Activated CD4-positive, alpha-beta memory T cell treated with anti-CD3 and anti-CD28 coated beads, Interleukin-2, amount 10 ng/mL, durations not matched to agents 7 days and 5 days (primary cell): ENCODE measurements at regions not wholly inside any gene's neighbourhood (a gene's known extent, or its start where the extent isn't known, plus 50 kb on each side); places are given as distances from the start of the nearest gene placed in this dataset.
A peak's percentile ranks its signal among the peaks of the same experiment; 100 is the strongest.
"Not testable (repeated sequence)": the region's sequence is repeated elsewhere in the genome, so short reads cannot be mapped to it uniquely, and the experiment has no call there.

Experiments used
- CTCF ChIA-PET: fragments of 350-600 bp; sonication (Branson Sonifier 250); formaldehyde crosslinking; loops from one replicate; lab custom pipeline; 2021; ENCODE audit warnings: antibody characterized with exemption, inconsistent platforms; lab: Charles Lee
- POLR2A ChIA-PET: fragments of 350-600 bp; sonication (Branson Sonifier 250); formaldehyde crosslinking; loops from one replicate; lab custom pipeline; 2021; ENCODE audit warnings: antibody characterized with exemption; lab: Charles Lee
- DNase-seq: peaks from one replicate; pipeline ENCODE4 v3.0.0-alpha.2; 2020
- H3K27ac Mint-ChIP-seq: one replicate; pipeline ENCODE4 v1.8.0; 2021; ENCODE audit warnings: mild to moderate bottlenecking, mixed read lengths
- H3K27me3 Mint-ChIP-seq: one replicate; pipeline ENCODE4 v1.8.0; 2021; ENCODE audit warnings: mixed read lengths
- H3K36me3 Mint-ChIP-seq: one replicate; pipeline ENCODE4 v1.8.0; 2021; ENCODE audit warnings: low read depth, mixed read lengths
- H3K4me1 Mint-ChIP-seq: one replicate; pipeline ENCODE4 v1.8.0; 2021; ENCODE audit warnings: mixed read lengths
- H3K4me3 Mint-ChIP-seq: one replicate; pipeline ENCODE4 v1.8.0; 2021; ENCODE audit warnings: mild to moderate bottlenecking, mixed read lengths
- H3K9me3 Mint-ChIP-seq: one replicate; pipeline ENCODE4 v1.8.0; 2021; ENCODE audit warnings: mixed read lengths

- Mint-ChIP-seq H3K4me3 (no peak overlapping the region), H3K4me1 (peaks cover 8% of the 10 kb centered on the region), H3K27me3 (no peaks in the 10 kb centered on the region), H3K36me3 (no peaks in the 10 kb centered on the region), H3K9me3 (no peaks in the 10 kb centered on the region), H3K27ac (no peak overlapping the region)
- no peak for DNase-seq
- POLR2A ChIA-PET, result no interaction called here
- CTCF ChIA-PET, result no interaction called here
Observed at GRCh38 chr21:29430576-29430975, 131.9 kb downstream of the BACH1 start.

- H3K9me3 Mint-ChIP-seq, result no peaks in the 10 kb centered on the region
- no peak for DNase-seq
- no peaks in the 10 kb centered on the region for H3K36me3 Mint-ChIP-seq
- no peak overlapping the region for H3K27ac Mint-ChIP-seq
- no peaks in the 10 kb centered on the region for H3K27me3 Mint-ChIP-seq
- ChIA-PET CTCF (no interaction called here), POLR2A (no interaction called here)
- H3K4me3 Mint-ChIP-seq, result no peak overlapping the region
- H3K4me1 Mint-ChIP-seq, result peaks cover 13% of the 10 kb centered on the region
Observed at GRCh38 chr21:29431178-29431577, 132.5 kb downstream of the BACH1 start.

- Mint-ChIP-seq H3K36me3 (no peaks in the 10 kb centered on the region), H3K27me3 (no peaks in the 10 kb centered on the region), H3K4me3 (no peak overlapping the region), H3K9me3 (no peaks in the 10 kb centered on the region), H3K27ac (no peak overlapping the region), H3K4me1 (peaks cover 18% of the 10 kb centered on the region)
- ChIA-PET POLR2A (no interaction called here), CTCF (no interaction called here)
- DNase-seq, result no peak
Observed at GRCh38 chr21:29431680-29432079, 133.0 kb downstream of the BACH1 start.

GRCh38 chr21:29433366-29434059 lies 134.8 kb downstream of the BACH1 start:
- ChIA-PET POLR2A (no interaction called here), CTCF (no interaction called here)
- H3K4me3 Mint-ChIP-seq, result no peak overlapping the region
- peaks cover 20% of the 10 kb centered on the region for H3K4me1 Mint-ChIP-seq
- no peaks in the 10 kb centered on the region for H3K9me3 Mint-ChIP-seq
- no peaks in the 10 kb centered on the region for H3K36me3 Mint-ChIP-seq
- H3K27me3 Mint-ChIP-seq, result no peaks in the 10 kb centered on the region
- no peak for DNase-seq
- H3K27ac Mint-ChIP-seq, result no peak overlapping the region

- no peak for DNase-seq
- H3K36me3 Mint-ChIP-seq, result no peaks in the 10 kb centered on the region
- ChIA-PET POLR2A (no interaction called here), CTCF (no interaction called here)
- H3K27ac Mint-ChIP-seq, result no peak overlapping the region
- H3K4me3 Mint-ChIP-seq, result no peak overlapping the region
- peaks cover 20% of the 10 kb centered on the region for H3K4me1 Mint-ChIP-seq
- no peaks in the 10 kb centered on the region for H3K9me3 Mint-ChIP-seq
- no peaks in the 10 kb centered on the region for H3K27me3 Mint-ChIP-seq
Observed at GRCh38 chr21:29434081-29434480, 135.4 kb downstream of the BACH1 start.

GRCh38 chr21:29434982-29435381 lies 136.3 kb downstream of the BACH1 start:
- H3K27me3 Mint-ChIP-seq, H3K9me3 Mint-ChIP-seq, H3K27ac Mint-ChIP-seq, H3K36me3 Mint-ChIP-seq, H3K4me3 Mint-ChIP-seq, POLR2A ChIA-PET, DNase-seq, CTCF ChIA-PET: not testable (repeated sequence)
- peaks cover 20% of the 10 kb centered on the region for H3K4me1 Mint-ChIP-seq

- Mint-ChIP-seq H3K27me3 (no peaks in the 10 kb centered on the region), H3K36me3 (no peaks in the 10 kb centered on the region), H3K4me3 (peak overlapping the region; percentile 5), H3K9me3 (no peaks in the 10 kb centered on the region), H3K27ac (peak overlapping the region; percentile 0), H3K4me1 (peaks cover 20% of the 10 kb centered on the region)
- CTCF ChIA-PET, result no interaction called here
- POLR2A ChIA-PET, result interaction anchor here (1.6 kb wide), 1 partner anchor 13 kb away, joined by 5 read pairs; no protein-coding TSS in a partner anchor
- DNase-seq, result peak; percentile 18
Observed at GRCh38 chr21:29436143-29436542, 137.4 kb downstream of the BACH1 start.

- no peak for DNase-seq
- CTCF ChIA-PET, result no interaction called here
- H3K36me3 Mint-ChIP-seq, result no peaks in the 10 kb centered on the region
- H3K4me3 Mint-ChIP-seq, result peak overlapping the region; percentile 5
- POLR2A ChIA-PET, result interaction anchor here (1.6 kb wide), 1 partner anchor 13 kb away, joined by 5 read pairs; no protein-coding TSS in a partner anchor
- H3K9me3 Mint-ChIP-seq, result no peaks in the 10 kb centered on the region
- H3K27me3 Mint-ChIP-seq, result no peaks in the 10 kb centered on the region
- H3K4me1 Mint-ChIP-seq, result peaks cover 20% of the 10 kb centered on the region
- H3K27ac Mint-ChIP-seq, result peak overlapping the region; percentile 0
Observed at GRCh38 chr21:29436650-29437049, 137.9 kb downstream of the BACH1 start.

- Mint-ChIP-seq H3K36me3 (no peaks in the 10 kb centered on the region), H3K9me3 (no peaks in the 10 kb centered on the region), H3K27ac (no peak overlapping the region), H3K4me1 (peaks cover 2% of the 10 kb centered on the region), H3K4me3 (no peak overlapping the region), H3K27me3 (no peaks in the 10 kb centered on the region)
- no peak for DNase-seq
- POLR2A ChIA-PET, result no interaction called here
- CTCF ChIA-PET, result no interaction called here
Observed at GRCh38 chr21:29441651-29442050, 142.9 kb downstream of the BACH1 start.

- Mint-ChIP-seq H3K4me1 (no peaks in the 10 kb centered on the region), H3K27ac (no peak overlapping the region), H3K27me3 (no peaks in the 10 kb centered on the region), H3K9me3 (peaks cover 2% of the 10 kb centered on the region), H3K4me3 (no peak overlapping the region), H3K36me3 (no peaks in the 10 kb centered on the region)
- DNase-seq, result no peak
- CTCF ChIA-PET, result no interaction called here
- POLR2A ChIA-PET, result no interaction called here
Observed at GRCh38 chr21:29443411-29444010, 144.8 kb downstream of the BACH1 start.

GRCh38 chr21:29448766-29449165 lies 150.0 kb downstream of the BACH1 start:
- Mint-ChIP-seq H3K36me3 (peaks cover 6% of the 10 kb centered on the region), H3K27ac (peak overlapping the region; percentile 74), H3K9me3 (peaks cover 11% of the 10 kb centered on the region), H3K4me3 (no peak overlapping the region), H3K27me3 (no peaks in the 10 kb centered on the region), H3K4me1 (peaks cover 13% of the 10 kb centered on the region)
- ChIA-PET CTCF (interaction anchor here (0.8 to 1.3 kb wide), 2 partner anchors 9 to 150 kb away, joined by 4 read pairs; partner anchors contain the start of gene BACH1), POLR2A (interaction anchor here (1.6 kb wide), 1 partner anchor 13 kb away, joined by 5 read pairs; no protein-coding TSS in a partner anchor)
- no peak for DNase-seq

- POLR2A ChIA-PET, result interaction anchor here (1.3 to 1.6 kb wide), 2 partner anchors 13 to 151 kb away, joined by 3 to 5 read pairs; partner anchors contain the start of gene BACH1
- no peaks in the 10 kb centered on the region for H3K27me3 Mint-ChIP-seq
- H3K9me3 Mint-ChIP-seq, result peaks cover 11% of the 10 kb centered on the region
- DNase-seq, result no peak
- peak overlapping the region; percentile 74 for H3K27ac Mint-ChIP-seq
- H3K36me3 Mint-ChIP-seq, result peaks cover 6% of the 10 kb centered on the region
- CTCF ChIA-PET, result interaction anchor here (0.8 to 1.3 kb wide), 2 partner anchors 9 to 150 kb away, joined by 4 read pairs; partner anchors contain the start of gene BACH1
- H3K4me1 Mint-ChIP-seq, result peaks cover 13% of the 10 kb centered on the region
- H3K4me3 Mint-ChIP-seq, result no peak overlapping the region
Observed at GRCh38 chr21:29449306-29449950, 150.7 kb downstream of the BACH1 start.

GRCh38 chr21:29450058-29450457 lies 151.3 kb downstream of the BACH1 start:
- POLR2A ChIA-PET, result interaction anchor here (1.3 to 1.6 kb wide), 2 partner anchors 14 to 152 kb away, joined by 3 to 5 read pairs; partner anchors contain the start of gene BACH1

More at GRCh38 chr21:29450058-29450457, 151.3 kb downstream of the BACH1 start:
- Mint-ChIP-seq H3K27me3 (no peaks in the 10 kb centered on the region), H3K4me3 (no peak overlapping the region), H3K9me3 (peaks cover 11% of the 10 kb centered on the region), H3K4me1 (peaks cover 13% of the 10 kb centered on the region), H3K27ac (peak overlapping the region; percentile 74), H3K36me3 (peaks cover 6% of the 10 kb centered on the region)
- no peak for DNase-seq
- CTCF ChIA-PET, result interaction anchor here (1.3 kb wide), 1 partner anchor 151 kb away, joined by 4 read pairs; the partner anchor contains the start of gene BACH1
